Transverse colon (tissue), 4 donors: ENCODE measurements at regions not wholly inside any gene's neighbourhood (a gene's known extent, or its start where the extent isn't known, plus 50 kb on each side); places are given as distances from the start of the nearest gene placed in this dataset.

ENCODE experiments used
- DNase-seq: peaks from one replicate; pipeline ENCODE4 v3.0.0-alpha.2; 2019
- H3K27ac ChIP-seq, 4 donors: fragments of 200-600 bp; sonication (generic); 2 replicates each; pipeline ENCODE4 v1.5.1; 2016 to 2018; ENCODE audit warnings: inconsistent platforms in 4 of 4
- H3K27me3 ChIP-seq: fragments of 200-600 bp; sonication (generic); 2 replicates; pipeline ENCODE4 v1.5.1; 2017; ENCODE audit warnings: inconsistent platforms
- H3K36me3 ChIP-seq, 4 donors: fragments of 200-600 bp; sonication (generic); 2 replicates each; pipeline ENCODE4 v1.5.1; 2017 to 2019; ENCODE audit warnings: inconsistent platforms in 4 of 4
- H3K4me1 ChIP-seq, 4 donors: fragments of 200-600 bp; sonication (generic); 2 replicates each; pipeline ENCODE4 v1.5.1; 2017 to 2020; ENCODE audit warnings: inconsistent platforms in 4 of 4
- H3K4me3 ChIP-seq, 4 donors: fragments of 200-600 bp; sonication (generic); 1 replicate in 1 of 4; 2 replicates in 3 of 4; pipeline versions ENCODE4 v1.5.1 to v1.6.1; 2017 to 2019; ENCODE audit warnings: inconsistent platforms in 4 of 4
- H3K9me3 ChIP-seq, 2 donors: fragments of 200-600 bp; sonication (generic); 2 replicates each; pipeline ENCODE4 v1.5.1; 2017 to 2019; ENCODE audit warnings: inconsistent platforms in 2 of 2
- EP300 ChIP-seq: sonication (generic); formaldehyde crosslinking; IDR thresholded peaks from one replicate; pipeline ENCODE4 v1.6.1; 2017; ENCODE audit warnings: antibody characterized with exemption, low read depth
- POLR2A ChIP-seq: fragments of 450-650 bp; IDR thresholded peaks from one replicate; pipeline ENCODE4 v1.6.1; 2016; ENCODE audit warnings: antibody characterized with exemption, mild to moderate bottlenecking, moderate library complexity
- POLR2AphosphoS5 ChIP-seq, 3 donors: sonication (generic); formaldehyde crosslinking; IDR thresholded peaks; one replicate each; pipeline ENCODE4 v1.6.1; 2016; ENCODE audit warnings: antibody characterized with exemption in 3 of 3
- WGBS, 2 donors: methylation state at CpG; one replicate each; pipeline ENCODE4 v1.1.5; 2018; ENCODE audit warnings: low coverage in 1 of 2; 5-methylcytosine and 5-hydroxymethylcytosine counted together
- in situ Hi-C, 4 donors: fragments of 200-750 bp; cut with MboI; loops; one replicate each; pipeline versions ENCODE4 v1.15.0 to v1.15.1; 2017; ENCODE audit warnings: low sequenced_read_pairs in 3 of 4, low pct_ligation_motif_present in 1 of 4, low pct_unique_long_range_greater_than_20kb in 1 of 4
- intact Hi-C: fragments of 100-400 bp; cut with DNase I; formaldehyde crosslinking; loops from one replicate; pipeline ENCODE4 v1.15.1; 2023; ENCODE audit warnings: low total_unique reads
- TF ChIP-seq, protein P1 (sequence below), 5 experiments: fragments of 200-600 bp in 3 of 5; fragments of 450-650 bp in 2 of 5; sonication (generic) in 3 of 5; IDR thresholded peaks; 1 replicate in 2 of 5; 2 replicates in 3 of 5; pipeline ENCODE4 v1.5.1; 2016 to 2017; ENCODE audit warnings: antibody characterized with exemption in 5 of 5, inconsistent platforms in 3 of 5, mild to moderate bottlenecking in 2 of 5, moderate library complexity in 1 of 5

DNA sequence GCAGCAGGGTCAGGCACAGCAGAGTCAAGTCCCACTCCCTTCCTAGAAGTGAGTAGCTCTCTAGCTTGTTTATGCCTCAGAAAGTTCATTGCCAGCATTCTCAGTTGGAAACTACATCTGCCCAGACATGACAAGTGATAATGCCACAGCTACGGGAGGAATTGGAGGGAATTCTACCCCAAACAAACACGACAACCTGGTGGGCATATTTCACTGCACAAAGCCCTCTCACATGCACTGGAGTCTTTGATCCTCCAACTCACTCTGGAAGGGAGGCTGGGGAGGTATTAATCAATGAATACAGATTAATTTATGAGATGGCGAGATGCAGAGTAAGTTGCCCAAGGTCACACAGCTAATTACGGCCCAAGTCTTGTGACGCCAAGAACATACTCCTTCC is 126.0 kb upstream of the MGMT start:
- 80 to 84% methylated on average over 2 to 5 of the region's 5 CpGs for WGBS, 2 donors
- Histone ChIP-seq H3K4me3 (no peak overlapping the region), H3K4me1 (no peaks in the 10 kb centered on the region), H3K27me3 (no peaks in the 10 kb centered on the region), H3K27ac (no peak overlapping the region), H3K9me3 (no peaks in the 10 kb centered on the region), H3K36me3 (no peaks in the 10 kb centered on the region)
- TF ChIP-seq POLR2AphosphoS5 (IDR thresholded peaks at IDR 0.05) (no peak), POLR2A (no peak)
- in situ Hi-C loops, result loop anchor here in 1 of 4 donors (25.0 kb wide), 1 partner anchor 104 kb away; no protein-coding TSS in a partner anchor
- intact Hi-C loops, result no loop called here
- DNase-seq, result no peak

- Histone ChIP-seq H3K9me3 (no peaks in the 10 kb centered on the region), H3K4me1 (no peaks in the 10 kb centered on the region), H3K36me3 (no peaks in the 10 kb centered on the region), H3K4me3 (no peak overlapping the region), H3K27ac (no peak overlapping the region), H3K27me3 (no peaks in the 10 kb centered on the region)
- in situ Hi-C loops (loop anchor here in 1 of 4 donors (25.0 kb wide), 1 partner anchor 105 kb away; no protein-coding TSS in a partner anchor), intact Hi-C loops (no loop called here)
- TF ChIP-seq, protein P1, sequence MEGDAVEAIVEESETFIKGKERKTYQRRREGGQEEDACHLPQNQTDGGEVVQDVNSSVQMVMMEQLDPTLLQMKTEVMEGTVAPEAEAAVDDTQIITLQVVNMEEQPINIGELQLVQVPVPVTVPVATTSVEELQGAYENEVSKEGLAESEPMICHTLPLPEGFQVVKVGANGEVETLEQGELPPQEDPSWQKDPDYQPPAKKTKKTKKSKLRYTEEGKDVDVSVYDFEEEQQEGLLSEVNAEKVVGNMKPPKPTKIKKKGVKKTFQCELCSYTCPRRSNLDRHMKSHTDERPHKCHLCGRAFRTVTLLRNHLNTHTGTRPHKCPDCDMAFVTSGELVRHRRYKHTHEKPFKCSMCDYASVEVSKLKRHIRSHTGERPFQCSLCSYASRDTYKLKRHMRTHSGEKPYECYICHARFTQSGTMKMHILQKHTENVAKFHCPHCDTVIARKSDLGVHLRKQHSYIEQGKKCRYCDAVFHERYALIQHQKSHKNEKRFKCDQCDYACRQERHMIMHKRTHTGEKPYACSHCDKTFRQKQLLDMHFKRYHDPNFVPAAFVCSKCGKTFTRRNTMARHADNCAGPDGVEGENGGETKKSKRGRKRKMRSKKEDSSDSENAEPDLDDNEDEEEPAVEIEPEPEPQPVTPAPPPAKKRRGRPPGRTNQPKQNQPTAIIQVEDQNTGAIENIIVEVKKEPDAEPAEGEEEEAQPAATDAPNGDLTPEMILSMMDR (IDR thresholded peaks at IDR 0.05), result no peak
- TF ChIP-seq EP300 (no peak), POLR2AphosphoS5 (IDR thresholded peaks at IDR 0.05) (no peak), POLR2A (no peak)
- WGBS, 2 donors, result 61 to 64% methylated on average over 2 of the region's 2 CpGs
- DNase-seq, result no peak
Observed at GRCh38 chr10:129342385-129342784, 124.7 kb upstream of the MGMT start.

- DNase-seq, result no peak
- TF ChIP-seq, protein P1 (IDR thresholded peaks at IDR 0.05), result no peak
- TF ChIP-seq POLR2A, result no peak
- no peak for TF ChIP-seq EP300
- no peak for TF ChIP-seq POLR2AphosphoS5 (IDR thresholded peaks at IDR 0.05)
- H3K36me3 ChIP-seq, result no peaks in the 10 kb centered on the region
- no peak overlapping the region for H3K4me3 ChIP-seq
- H3K27ac ChIP-seq, result no peak overlapping the region
- no peaks in the 10 kb centered on the region for H3K27me3 ChIP-seq
- H3K4me1 ChIP-seq, result no peaks in the 10 kb centered on the region
- in situ Hi-C loops (loop anchor here in 1 of 4 donors (25.0 kb wide), 1 partner anchor 106 kb away; no protein-coding TSS in a partner anchor), intact Hi-C loops (no loop called here)
- 80% methylated on average over 9 of the region's 9 CpGs; no CpG with 5 or more reads in 1 of the 2 donors for WGBS, 2 donors
- no peaks in the 10 kb centered on the region for H3K9me3 ChIP-seq
Observed at GRCh38 chr10:129343141-129343540, 123.9 kb upstream of the MGMT start.

DNA sequence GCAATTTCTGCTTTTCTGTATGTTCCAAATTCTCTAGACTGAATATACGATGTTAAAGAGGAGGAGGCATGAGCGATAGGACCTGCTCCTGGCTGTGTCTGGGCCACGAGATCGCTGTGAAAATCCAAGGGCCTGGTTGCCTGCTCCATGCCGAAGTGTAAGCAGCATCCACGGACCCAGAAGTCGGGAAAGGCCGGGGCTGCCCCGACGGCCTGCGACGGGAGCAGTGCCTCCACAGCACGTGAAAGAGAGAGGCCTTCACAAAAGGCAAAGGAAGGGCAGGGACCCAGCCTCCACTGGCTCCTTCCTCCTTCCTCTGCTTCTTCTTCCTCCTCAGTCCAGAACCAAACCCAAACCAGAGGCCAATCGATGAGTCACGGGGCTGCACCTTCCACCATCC is 122.9 kb upstream of the MGMT start:
- no peaks in the 10 kb centered on the region for H3K4me1 ChIP-seq
- DNase-seq, result no peak
- TF ChIP-seq POLR2A (no peak), POLR2AphosphoS5 (IDR thresholded peaks at IDR 0.05) (no peak), EP300 (no peak)
- TF ChIP-seq, protein P1 (IDR thresholded peaks at IDR 0.05), result no peak
- in situ Hi-C loops (loop anchor here in 1 of 4 donors (25.0 kb wide), 1 partner anchor 107 kb away; no protein-coding TSS in a partner anchor), intact Hi-C loops (no loop called here)
- H3K27me3 ChIP-seq, result no peaks in the 10 kb centered on the region
- H3K27ac ChIP-seq, result no peak overlapping the region
- no peak overlapping the region for H3K4me3 ChIP-seq
- no peaks in the 10 kb centered on the region for H3K36me3 ChIP-seq
- WGBS, 2 donors, result 88 to 100% methylated on average over 5 to 15 of the region's 15 CpGs
- H3K9me3 ChIP-seq, result no peaks in the 10 kb centered on the region
